GM20000 (cell line): ENCODE measurements at regions not wholly inside any gene's neighbourhood (a gene's known extent, or its start where the extent isn't known, plus 50 kb on each side); places are given as distances from the start of the nearest gene placed in this dataset.

Experiments used
- DNase-seq: peaks from one replicate; pipeline ENCODE4 v3.0.0; 2012; ENCODE audit warnings: low spot score
- CTCF ChIP-seq: IDR thresholded peaks from 2 replicates; pipeline ENCODE4 v1.5.1; 2012; ENCODE audit warnings: mild to moderate bottlenecking, control low read depth; ENCODE audit errors: extremely low read depth, missing control alignments

GRCh38 chr1:5662744-5663126 lies 329.5 kb downstream of the NPHP4 start:
- no peak for DNase-seq
- no peak for TF ChIP-seq CTCF

- DNase-seq: no peak
- no peak for TF ChIP-seq CTCF
Observed at GRCh38 chr1:5662086-5662743, 330.0 kb downstream of the NPHP4 start.

GRCh38 chr1:5661196-5662085 lies 330.8 kb downstream of the NPHP4 start:
- no peak for TF ChIP-seq CTCF
- no peak for DNase-seq

- DNase-seq: no peak
Observed at GRCh38 chr1:5660141-5660935, 331.9 kb downstream of the NPHP4 start.

GRCh38 chr1:5659606-5660005 lies 332.6 kb downstream of the NPHP4 start:
- TF ChIP-seq CTCF: no peak

More at GRCh38 chr1:5660141-5660935, 331.9 kb downstream of the NPHP4 start:
- no peak for TF ChIP-seq CTCF

GRCh38 chr1:5658340-5659316 lies 333.6 kb downstream of the NPHP4 start:
- no peak for DNase-seq

More at GRCh38 chr1:5659606-5660005, 332.6 kb downstream of the NPHP4 start:
- DNase-seq: no peak

More at GRCh38 chr1:5658340-5659316, 333.6 kb downstream of the NPHP4 start:
- no peak for TF ChIP-seq CTCF
